M059J (cell line): ENCODE measurements at regions not wholly inside any gene's neighbourhood (a gene's known extent, or its start where the extent isn't known, plus 50 kb on each side); places are given as distances from the start of the nearest gene placed in this dataset.

ENCODE experiments used
- DNase-seq: peaks from one replicate; pipeline ENCODE4 v3.0.0-alpha.2; 2012; ENCODE audit warnings: low read depth

- DNase-seq, result no peak
Observed at GRCh38 chr14:104386151-104386841, 193.3 kb upstream of the C14orf180 start.

GRCh38 chr14:104387022-104388010 lies 192.2 kb upstream of the C14orf180 start:
- DNase-seq, result no peak

GRCh38 chr14:104388011-104388521 lies 191.5 kb upstream of the C14orf180 start:
- no peak for DNase-seq

GRCh38 chr14:104388541-104389325 lies 190.8 kb upstream of the C14orf180 start:
- DNase-seq, result no peak

GRCh38 chr14:104389326-104390220 lies 190.0 kb upstream of the C14orf180 start:
- DNase-seq, result no peak

GRCh38 chr14:104390221-104390931 lies 189.2 kb upstream of the C14orf180 start:
- DNase-seq, result no peak

GRCh38 chr14:104390941-104391901 lies 188.3 kb upstream of the C14orf180 start:
- DNase-seq, result no peak

- DNase-seq, result no peak
Observed at GRCh38 chr14:104392001-104392395, 187.6 kb upstream of the C14orf180 start.

- DNase-seq, result no peak
Observed at GRCh38 chr14:104392396-104393198, 187.0 kb upstream of the C14orf180 start.

GRCh38 chr14:104393199-104393897 lies 186.2 kb upstream of the C14orf180 start:
- DNase-seq, result no peak

GRCh38 chr14:104393898-104394381 lies 185.6 kb upstream of the C14orf180 start:
- DNase-seq, result no peak

- no peak for DNase-seq
Observed at GRCh38 chr14:104394409-104394851, 185.1 kb upstream of the C14orf180 start.

- no peak for DNase-seq
Observed at GRCh38 chr14:104395276-104395675, 184.3 kb upstream of the C14orf180 start.

- DNase-seq, result no peak
Observed at GRCh38 chr14:104395941-104396681, 183.5 kb upstream of the C14orf180 start.

- no peak for DNase-seq
Observed at GRCh38 chr14:104396682-104397470, 182.7 kb upstream of the C14orf180 start.

- DNase-seq, result no peak
Observed at GRCh38 chr14:104397956-104398355, 181.6 kb upstream of the C14orf180 start.
